Esophagus muscularis mucosa (tissue), 3 donors: ENCODE measurements at regions not wholly inside any gene's neighbourhood (a gene's known extent, or its start where the extent isn't known, plus 50 kb on each side); places are given as distances from the start of the nearest gene placed in this dataset.

Experiments
- POLR2A ChIP-seq: fragments of 450-650 bp; IDR thresholded peaks from one replicate; pipeline ENCODE4 v1.6.1; 2017; ENCODE audit warnings: antibody characterized with exemption, moderate library complexity, mild to moderate bottlenecking, low read depth
- POLR2AphosphoS5 ChIP-seq, 2 donors: sonication (generic); formaldehyde crosslinking; IDR thresholded peaks; one replicate each; pipeline ENCODE4 v1.6.1; 2017; ENCODE audit warnings: antibody characterized with exemption in 2 of 2
- TF ChIP-seq, protein P1 (sequence below), 3 experiments: fragments of 200-600 bp in 2 of 3; fragments of 450-650 bp in 1 of 3; sonication (generic) in 2 of 3; IDR thresholded peaks; one replicate each; pipeline ENCODE4 v1.5.1; 2017 to 2019; ENCODE audit warnings: antibody characterized with exemption in 3 of 3, mild to moderate bottlenecking in 2 of 3, moderate library complexity in 1 of 3

DNA sequence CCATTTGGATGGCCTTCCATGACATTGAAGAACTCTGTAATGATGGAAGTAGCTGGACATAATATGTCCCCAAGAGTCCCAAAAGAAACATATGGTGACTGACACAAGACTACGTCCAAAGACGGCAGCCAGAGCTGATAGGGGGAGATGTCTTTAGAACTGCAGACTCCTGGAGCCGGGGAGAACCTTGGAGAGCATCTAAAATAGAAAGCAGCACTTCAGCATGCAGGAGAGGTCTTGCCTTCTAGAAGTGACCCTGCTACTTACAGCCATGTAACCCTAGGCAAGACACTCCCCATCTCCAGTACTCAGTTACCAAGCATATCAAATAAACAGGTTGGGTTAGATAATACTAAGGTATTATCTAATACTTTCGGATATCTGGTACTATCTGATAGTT is 143.8 kb upstream of the BCL6 start:
- TF ChIP-seq POLR2A = no peak
- TF ChIP-seq, protein P1, sequence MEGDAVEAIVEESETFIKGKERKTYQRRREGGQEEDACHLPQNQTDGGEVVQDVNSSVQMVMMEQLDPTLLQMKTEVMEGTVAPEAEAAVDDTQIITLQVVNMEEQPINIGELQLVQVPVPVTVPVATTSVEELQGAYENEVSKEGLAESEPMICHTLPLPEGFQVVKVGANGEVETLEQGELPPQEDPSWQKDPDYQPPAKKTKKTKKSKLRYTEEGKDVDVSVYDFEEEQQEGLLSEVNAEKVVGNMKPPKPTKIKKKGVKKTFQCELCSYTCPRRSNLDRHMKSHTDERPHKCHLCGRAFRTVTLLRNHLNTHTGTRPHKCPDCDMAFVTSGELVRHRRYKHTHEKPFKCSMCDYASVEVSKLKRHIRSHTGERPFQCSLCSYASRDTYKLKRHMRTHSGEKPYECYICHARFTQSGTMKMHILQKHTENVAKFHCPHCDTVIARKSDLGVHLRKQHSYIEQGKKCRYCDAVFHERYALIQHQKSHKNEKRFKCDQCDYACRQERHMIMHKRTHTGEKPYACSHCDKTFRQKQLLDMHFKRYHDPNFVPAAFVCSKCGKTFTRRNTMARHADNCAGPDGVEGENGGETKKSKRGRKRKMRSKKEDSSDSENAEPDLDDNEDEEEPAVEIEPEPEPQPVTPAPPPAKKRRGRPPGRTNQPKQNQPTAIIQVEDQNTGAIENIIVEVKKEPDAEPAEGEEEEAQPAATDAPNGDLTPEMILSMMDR (IDR thresholded peaks at IDR 0.05) = no peak
- TF ChIP-seq POLR2AphosphoS5 (IDR thresholded peaks at IDR 0.05) = no peak
